Heart left ventricle (tissue), 13 donors: ENCODE measurements at regions not wholly inside any gene's neighbourhood (a gene's known extent, or its start where the extent isn't known, plus 50 kb on each side); places are given as distances from the start of the nearest gene placed in this dataset.

Experiments
- CTCF ChIP-seq, 12 donors: fragments of 200-600 bp; sonication (generic) in 4 of 12; IDR thresholded peaks; one replicate each; pipeline versions ENCODE4 v1.5.0 to v1.8.0; 2018 to 2022; ENCODE audit warnings: antibody characterized with exemption in 12 of 12, mild to moderate bottlenecking in 5 of 12
- POLR2A ChIP-seq, 2 donors: fragments of 450-650 bp; IDR thresholded peaks; one replicate each; pipeline ENCODE4 v1.6.1; 2017; ENCODE audit warnings: antibody characterized with exemption in 2 of 2, mild to moderate bottlenecking in 2 of 2, moderate library complexity in 2 of 2
- donor health status: ischemic (EF 13 %, LVEDD 7.1; RV severe dilation, severe dysfunction).
- donor health status: DM: no; HTN: yes; CAD: no.
- donor health status: DM: no; HTN: no; CAD: no.
- donor health status: ischemic (EF 25% LVEDD 6.9; RV normal size, moderate dysfunction).
- donor health status: ischemic (EF 25% LVEDD 5.7; RV mildly dilated, moderate dysfunction).
- donor health status: ischemic (EF 35%, LVEDD 5.7; RV mildly dilated, moderate dysfunction).
- donor health status: nonischemic (EF 11% LVEDD 7.7; RV severe dilation, severe dysfunction).
- donor health status: DM: yes; HTN: yes; CAD: no.
- donor health status: PGD.
- donor health status: ischemic (EF 29% LVEDD 5.4; RV normal size, mild dysfunction).
- donor health status: nonischemic (EF 23%, LVEDD 6.1; RV moderate dilation, normal function).

DNA sequence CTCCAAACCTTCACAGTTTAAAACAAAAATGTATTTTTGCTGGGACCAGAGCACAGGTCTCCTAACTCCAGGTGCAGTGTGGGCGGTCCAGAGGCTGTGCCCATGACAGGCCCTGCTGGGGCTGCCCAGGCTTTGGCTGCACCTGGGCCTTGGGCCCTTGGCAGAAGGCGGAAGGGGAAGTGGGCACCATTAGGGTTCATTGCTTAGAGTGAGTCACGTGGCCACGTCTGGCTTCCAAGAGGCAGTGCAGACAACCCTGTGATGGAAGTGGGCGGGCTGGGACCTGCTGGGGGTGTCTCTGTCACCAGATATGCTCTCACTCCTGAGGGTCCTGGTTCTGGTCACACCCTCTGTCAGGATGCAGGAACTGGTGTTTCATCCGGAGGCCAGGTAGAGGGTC is 302.2 kb downstream of the QKI start:
- TF ChIP-seq CTCF (IDR thresholded peaks at IDR 0.05) (no peak), POLR2A (IDR thresholded peaks at IDR 0.05) (no peak)
